KMS-11 (cell line): ENCODE measurements at regions not wholly inside any gene's neighbourhood (a gene's known extent, or its start where the extent isn't known, plus 50 kb on each side); places are given as distances from the start of the nearest gene placed in this dataset.

ENCODE experiments used
- H2AFZ ChIP-seq: fragments of 200-600 bp; sonication (generic); 2 replicates; pipeline ENCODE4 v1.6.1; 2016; ENCODE audit warnings: antibody characterized with exemption, mixed run types, low read depth
- H3K27ac ChIP-seq: fragments of 200-600 bp; sonication (generic); 2 replicates; pipeline ENCODE4 v1.6.1; 2016; ENCODE audit warnings: mild to moderate bottlenecking, mixed run types
- H3K27me3 ChIP-seq: fragments of 200-600 bp; sonication (generic); 2 replicates; pipeline ENCODE4 v1.6.1; 2017; ENCODE audit warnings: mild to moderate bottlenecking, low read depth, mixed run types, moderate library complexity; ENCODE audit not compliant: insufficient read depth
- H3K36me3 ChIP-seq: fragments of 200-600 bp; sonication (generic); 2 replicates; pipeline ENCODE4 v1.6.1; 2017; ENCODE audit warnings: mild to moderate bottlenecking, mixed run types; ENCODE audit not compliant: insufficient read depth
- H3K4me1 ChIP-seq: fragments of 200-600 bp; sonication (generic); 2 replicates; pipeline ENCODE4 v1.6.1; 2016; ENCODE audit warnings: mild to moderate bottlenecking, low read depth, mixed run types; ENCODE audit not compliant: poor library complexity, severe bottlenecking
- H3K4me2 ChIP-seq: fragments of 200-600 bp; sonication (generic); 2 replicates; pipeline ENCODE4 v1.7.0; 2016; ENCODE audit warnings: mild to moderate bottlenecking, mixed run types
- H3K4me3 ChIP-seq: fragments of 200-600 bp; sonication (generic); IDR thresholded peaks from 2 replicates; pipeline ENCODE4 v1.6.1; 2017; ENCODE audit warnings: low read depth, low read length, mixed read lengths; ENCODE audit not compliant: insufficient read depth
- H3K79me2 ChIP-seq: fragments of 200-600 bp; sonication (generic); 2 replicates; pipeline ENCODE4 v1.6.1; 2016; ENCODE audit warnings: low read depth, mixed run types; ENCODE audit not compliant: insufficient read depth
- H3K9ac ChIP-seq: fragments of 200-600 bp; sonication (generic); 2 replicates; pipeline ENCODE4 v1.6.1; 2016; ENCODE audit warnings: mild to moderate bottlenecking, mixed run types
- H4K20me1 ChIP-seq: fragments of 200-600 bp; sonication (generic); 2 replicates; pipeline ENCODE4 v1.6.1; 2016; ENCODE audit warnings: mild to moderate bottlenecking, mixed run types; ENCODE audit not compliant: insufficient read depth
- CTCF ChIP-seq: fragments of 200-600 bp; sonication (generic); conservative IDR thresholded peaks from 2 replicates; pipeline ENCODE4 v1.6.1; 2017; ENCODE audit warnings: low read depth, mild to moderate bottlenecking, antibody characterized with exemption, low read length, moderate library complexity, mixed read lengths

DNA sequence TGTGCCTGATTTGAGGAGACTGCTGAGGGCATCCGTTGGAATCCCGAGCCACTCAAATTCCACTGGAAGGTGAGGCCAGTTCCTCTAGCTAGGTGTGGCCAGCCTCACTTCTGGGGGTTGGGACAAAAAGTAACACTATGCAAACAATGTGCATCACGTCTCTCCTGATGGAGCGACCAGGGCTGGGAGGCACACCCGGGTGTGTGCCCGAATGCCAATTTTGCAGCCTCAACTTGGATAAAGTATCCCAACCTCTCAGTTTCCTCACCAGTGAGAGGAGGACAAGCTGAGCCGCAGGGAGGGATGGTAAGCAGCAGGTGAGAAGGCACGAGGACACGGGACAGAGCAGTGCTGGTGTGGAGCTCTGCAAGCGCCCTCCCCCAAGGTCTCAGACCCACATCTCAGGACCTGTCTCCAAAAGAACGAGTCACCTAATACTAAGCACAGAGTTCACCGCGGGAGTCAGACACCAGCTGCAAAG is 218.3 kb downstream of the HAUS1 start:
- Histone ChIP-seq H3K79me2 (no peaks in the 10 kb centered on the region), H3K9ac (no peak overlapping the region), H3K4me1 (no peaks in the 10 kb centered on the region), H4K20me1 (no peaks in the 10 kb centered on the region), H3K4me3 (no peak overlapping the region), H2AFZ (no peak overlapping the region), H3K36me3 (no peaks in the 10 kb centered on the region), H3K27me3 (no peaks in the 10 kb centered on the region), H3K27ac (no peak overlapping the region), H3K4me2 (no peak overlapping the region)
- TF ChIP-seq CTCF: no peak

GRCh38 chr18:46322941-46323340 is 218.8 kb downstream of the HAUS1 start:
- H3K36me3 ChIP-seq: no peaks in the 10 kb centered on the region
- H3K4me1 ChIP-seq: no peaks in the 10 kb centered on the region
- H3K27me3 ChIP-seq: no peaks in the 10 kb centered on the region
- H3K4me2 ChIP-seq: no peak overlapping the region
- no peaks in the 10 kb centered on the region for H3K79me2 ChIP-seq
- H3K4me3 ChIP-seq: no peak overlapping the region
- no peak overlapping the region for H3K9ac ChIP-seq
- H2AFZ ChIP-seq: no peak overlapping the region
- no peaks in the 10 kb centered on the region for H4K20me1 ChIP-seq
- no peak overlapping the region for H3K27ac ChIP-seq
- TF ChIP-seq CTCF: no peak

DNA sequence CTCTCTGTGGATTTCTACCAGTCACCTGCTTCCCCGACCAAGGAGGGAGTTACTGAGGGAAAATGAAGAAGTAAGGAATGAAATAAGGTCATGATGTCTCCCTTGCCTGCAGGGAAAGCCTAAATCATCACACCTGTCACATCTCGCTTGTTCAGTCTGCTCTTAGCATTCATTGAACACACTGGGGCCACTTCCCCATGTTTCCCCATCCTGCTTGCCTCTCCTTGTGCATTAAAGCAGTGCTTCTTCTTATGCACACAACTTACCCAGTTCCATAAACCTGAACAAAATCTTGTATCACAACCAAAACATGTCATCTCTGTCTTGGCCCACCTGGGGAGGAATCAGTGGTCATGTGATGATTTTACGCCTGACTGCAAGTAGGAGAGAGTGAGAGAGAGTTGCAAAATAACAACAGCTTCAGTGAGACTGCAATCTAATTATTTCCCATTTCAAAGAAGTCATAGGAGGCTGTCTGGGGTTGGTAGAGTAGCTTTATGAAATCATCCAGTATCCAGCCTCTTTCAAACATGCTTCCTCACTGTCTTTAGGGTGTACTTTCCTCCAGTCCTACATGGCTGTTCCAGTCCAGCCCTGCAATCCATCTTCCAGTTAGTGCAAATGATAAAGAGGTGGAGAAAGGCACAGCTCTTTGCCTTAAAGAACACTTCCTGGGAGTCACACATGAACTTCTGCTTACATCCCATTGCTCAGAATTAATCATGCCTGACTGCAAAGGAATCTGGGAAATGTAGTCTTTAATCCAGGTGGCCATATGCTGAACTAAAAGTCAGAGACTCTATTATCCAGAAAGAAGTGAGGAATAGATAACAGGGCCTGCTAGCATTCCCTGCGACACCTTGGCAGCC is 220.1 kb downstream of the HAUS1 start:
- Histone ChIP-seq H4K20me1 (no peaks in the 10 kb centered on the region), H3K4me1 (no peaks in the 10 kb centered on the region), H3K27ac (no peak overlapping the region), H3K4me2 (no peak overlapping the region), H3K36me3 (no peaks in the 10 kb centered on the region), H3K27me3 (no peaks in the 10 kb centered on the region), H3K79me2 (no peaks in the 10 kb centered on the region), H3K4me3 (no peak overlapping the region), H2AFZ (peak overlapping the region; percentile 42; the same call in 1 of the 2 replicates), H3K9ac (no peak overlapping the region)
- no peak for TF ChIP-seq CTCF

DNA sequence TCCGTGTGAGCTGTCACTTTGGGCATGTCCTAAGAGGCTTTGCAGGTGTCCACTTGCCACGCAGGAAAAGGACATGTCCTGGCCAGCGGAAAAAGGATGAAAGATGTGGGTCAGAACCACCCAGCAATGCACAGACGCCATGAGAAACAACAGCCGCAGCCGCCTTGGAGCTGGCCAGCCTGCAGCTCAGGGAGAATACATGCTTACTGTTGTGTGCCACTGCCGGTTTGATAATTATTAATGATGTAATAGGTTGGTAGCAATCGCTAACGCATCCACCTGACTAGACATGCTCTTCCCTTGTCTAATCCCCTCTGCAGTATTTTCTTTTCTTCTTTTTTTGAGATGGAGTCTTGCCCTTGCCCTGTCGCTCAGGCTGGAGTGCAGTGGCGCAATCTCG is 221.7 kb downstream of the HAUS1 start:
- Histone ChIP-seq H3K27me3 (no peaks in the 10 kb centered on the region), H3K4me3 (no peak overlapping the region), H3K4me1 (no peaks in the 10 kb centered on the region), H2AFZ (no peak overlapping the region), H3K36me3 (no peaks in the 10 kb centered on the region), H3K4me2 (no peak overlapping the region), H3K9ac (no peak overlapping the region), H3K79me2 (no peaks in the 10 kb centered on the region), H4K20me1 (no peaks in the 10 kb centered on the region), H3K27ac (no peak overlapping the region)
- TF ChIP-seq CTCF: no peak
